Mucosa of descending colon (tissue), 3 donors: ENCODE measurements at regions not wholly inside any gene's neighbourhood (a gene's known extent, or its start where the extent isn't known, plus 50 kb on each side); places are given as distances from the start of the nearest gene placed in this dataset.

Source experiments
- ATAC-seq: fragments of 200-7000 bp; cut with Tn5 transposase; one replicate; pipeline ENCODE4 v1.9.1; 2020; ENCODE audit warnings: mild to moderate bottlenecking, moderate library complexity
- DNase-seq, 3 donors: peaks; one replicate each; pipeline ENCODE4 v3.0.0-alpha.2; 2020
- H3K36me3 ChIP-seq: fragments of 200-600 bp; one replicate; pipeline ENCODE4 v1.8.0; 2021; ENCODE audit warnings: low read depth, mild to moderate bottlenecking
- H3K4me1 ChIP-seq: fragments of 200-600 bp; one replicate; pipeline ENCODE4 v1.8.0; 2021; ENCODE audit warnings: low read depth, mild to moderate bottlenecking
- H3K4me3 ChIP-seq: fragments of 200-600 bp; one replicate; pipeline ENCODE4 v1.8.0; 2021; ENCODE audit warnings: mild to moderate bottlenecking
- H3K9me3 ChIP-seq: fragments of 200-600 bp; one replicate; pipeline ENCODE4 v1.8.0; 2021; ENCODE audit warnings: mild to moderate bottlenecking
- CTCF ChIP-seq: fragments of 200-600 bp; IDR thresholded peaks from one replicate; pipeline ENCODE4 v1.8.0; 2022; ENCODE audit warnings: antibody characterized with exemption, mild to moderate bottlenecking
- intact Hi-C, 2 donors: fragments of 100-400 bp; cut with DNase I in 1 of 2; cut with micrococcal nuclease in 1 of 2; formaldehyde crosslinking; loops; one replicate each; pipeline versions ENCODE4 v1.11.0 to v1.11.1; 2022; cut with DNase I, micrococcal nuclease
- donor health status: DM: no; HTN: no; CAD: no; lungs with moderate emphysema.
- donor health status: DM: no; HTN: no; CAD: no.
- donor health status: DM: no; HTN: yes; CAD: no.

- TF ChIP-seq CTCF = no peak
- Histone ChIP-seq H3K36me3 (no peaks in the 10 kb centered on the region), H3K9me3 (no peaks in the 10 kb centered on the region), H3K4me1 (no peaks in the 10 kb centered on the region), H3K4me3 (no peak overlapping the region)
- DNase-seq (no peak), ATAC-seq (no peak)
- intact Hi-C loops = no loop called here
Measured at GRCh38 chr13:75055296-75055695, 426.7 kb downstream of the TBC1D4 start.

- intact Hi-C loops = no loop called here
- no peak for TF ChIP-seq CTCF
Measured at GRCh38 chr13:75052616-75053015, 429.4 kb downstream of the TBC1D4 start.

GRCh38 chr13:75050419-75051046 is 431.4 kb downstream of the TBC1D4 start:
- H3K36me3 ChIP-seq = no peaks in the 10 kb centered on the region
- intact Hi-C loops = no loop called here
- no peak for TF ChIP-seq CTCF
- ATAC-seq (no peak), DNase-seq (no peak)
- H3K4me3 ChIP-seq = no peak overlapping the region
- H3K4me1 ChIP-seq = no peaks in the 10 kb centered on the region
- H3K9me3 ChIP-seq = no peaks in the 10 kb centered on the region

More at GRCh38 chr13:75052616-75053015, 429.4 kb downstream of the TBC1D4 start:
- no peak for ATAC-seq
- no peak for DNase-seq
- Histone ChIP-seq H3K9me3 (no peaks in the 10 kb centered on the region), H3K36me3 (no peaks in the 10 kb centered on the region), H3K4me1 (no peaks in the 10 kb centered on the region), H3K4me3 (no peak overlapping the region)

GRCh38 chr13:75049735-75050335 is 432.1 kb downstream of the TBC1D4 start:
- H3K36me3 ChIP-seq = no peaks in the 10 kb centered on the region
- DNase-seq (no peak), ATAC-seq (no peak)
- intact Hi-C loops = no loop called here
- H3K4me1 ChIP-seq = no peaks in the 10 kb centered on the region
- no peaks in the 10 kb centered on the region for H3K9me3 ChIP-seq
- no peak overlapping the region for H3K4me3 ChIP-seq
- TF ChIP-seq CTCF = no peak

GRCh38 chr13:75042807-75043206 is 439.2 kb downstream of the TBC1D4 start:
- Histone ChIP-seq H3K36me3 (no peaks in the 10 kb centered on the region), H3K4me1 (no peaks in the 10 kb centered on the region), H3K4me3 (no peak overlapping the region), H3K9me3 (no peaks in the 10 kb centered on the region)
- ATAC-seq (no peak), DNase-seq (no peak)
- intact Hi-C loops = no loop called here
- no peak for TF ChIP-seq CTCF
